Ishikawa (cell line): ENCODE measurements at regions not wholly inside any gene's neighbourhood (a gene's known extent, or its start where the extent isn't known, plus 50 kb on each side); places are given as distances from the start of the nearest gene placed in this dataset.

Experiments used
- EGR1 ChIP-seq: IDR thresholded peaks from 2 replicates; pipeline ENCODE4 v1.6.1; 2012
- TF ChIP-seq, protein P1 (sequence below): IDR thresholded peaks from 2 replicates; pipeline ENCODE4 v1.6.1; 2012
- TF ChIP-seq, protein P2 (sequence below): IDR thresholded peaks from 2 replicates; pipeline ENCODE4 v1.6.1; 2012
- TF ChIP-seq, protein P3 (sequence below): IDR thresholded peaks from 2 replicates; pipeline ENCODE4 v1.6.1; 2012; ENCODE audit warnings: low read depth, mild to moderate bottlenecking

DNA sequence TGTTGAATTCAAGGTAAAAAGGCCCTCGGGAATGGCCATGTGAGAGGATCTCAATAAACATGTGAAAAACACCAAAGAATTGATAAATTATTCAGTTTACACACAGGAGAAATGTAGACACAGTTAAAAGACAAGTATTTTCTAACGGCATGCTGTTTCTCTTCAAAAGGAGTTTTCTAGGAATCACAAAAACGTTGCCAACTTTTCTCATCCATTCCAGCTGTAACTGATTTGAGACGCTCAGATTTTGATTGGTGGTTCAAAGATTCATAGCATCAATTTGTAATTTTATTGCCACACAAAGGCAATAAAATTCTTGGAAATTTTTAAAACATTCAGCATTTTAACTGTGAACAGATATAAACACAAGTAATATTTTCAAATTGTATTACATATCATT, 384.9 kb upstream of the PFKP start:
- TF ChIP-seq EGR1: no peak
- TF ChIP-seq, protein P1, sequence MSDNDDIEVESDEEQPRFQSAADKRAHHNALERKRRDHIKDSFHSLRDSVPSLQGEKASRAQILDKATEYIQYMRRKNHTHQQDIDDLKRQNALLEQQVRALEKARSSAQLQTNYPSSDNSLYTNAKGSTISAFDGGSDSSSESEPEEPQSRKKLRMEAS: no peak
- TF ChIP-seq, protein P2, sequence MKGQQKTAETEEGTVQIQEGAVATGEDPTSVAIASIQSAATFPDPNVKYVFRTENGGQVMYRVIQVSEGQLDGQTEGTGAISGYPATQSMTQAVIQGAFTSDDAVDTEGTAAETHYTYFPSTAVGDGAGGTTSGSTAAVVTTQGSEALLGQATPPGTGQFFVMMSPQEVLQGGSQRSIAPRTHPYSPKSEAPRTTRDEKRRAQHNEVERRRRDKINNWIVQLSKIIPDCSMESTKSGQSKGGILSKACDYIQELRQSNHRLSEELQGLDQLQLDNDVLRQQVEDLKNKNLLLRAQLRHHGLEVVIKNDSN: no peak
- TF ChIP-seq, protein P3, sequence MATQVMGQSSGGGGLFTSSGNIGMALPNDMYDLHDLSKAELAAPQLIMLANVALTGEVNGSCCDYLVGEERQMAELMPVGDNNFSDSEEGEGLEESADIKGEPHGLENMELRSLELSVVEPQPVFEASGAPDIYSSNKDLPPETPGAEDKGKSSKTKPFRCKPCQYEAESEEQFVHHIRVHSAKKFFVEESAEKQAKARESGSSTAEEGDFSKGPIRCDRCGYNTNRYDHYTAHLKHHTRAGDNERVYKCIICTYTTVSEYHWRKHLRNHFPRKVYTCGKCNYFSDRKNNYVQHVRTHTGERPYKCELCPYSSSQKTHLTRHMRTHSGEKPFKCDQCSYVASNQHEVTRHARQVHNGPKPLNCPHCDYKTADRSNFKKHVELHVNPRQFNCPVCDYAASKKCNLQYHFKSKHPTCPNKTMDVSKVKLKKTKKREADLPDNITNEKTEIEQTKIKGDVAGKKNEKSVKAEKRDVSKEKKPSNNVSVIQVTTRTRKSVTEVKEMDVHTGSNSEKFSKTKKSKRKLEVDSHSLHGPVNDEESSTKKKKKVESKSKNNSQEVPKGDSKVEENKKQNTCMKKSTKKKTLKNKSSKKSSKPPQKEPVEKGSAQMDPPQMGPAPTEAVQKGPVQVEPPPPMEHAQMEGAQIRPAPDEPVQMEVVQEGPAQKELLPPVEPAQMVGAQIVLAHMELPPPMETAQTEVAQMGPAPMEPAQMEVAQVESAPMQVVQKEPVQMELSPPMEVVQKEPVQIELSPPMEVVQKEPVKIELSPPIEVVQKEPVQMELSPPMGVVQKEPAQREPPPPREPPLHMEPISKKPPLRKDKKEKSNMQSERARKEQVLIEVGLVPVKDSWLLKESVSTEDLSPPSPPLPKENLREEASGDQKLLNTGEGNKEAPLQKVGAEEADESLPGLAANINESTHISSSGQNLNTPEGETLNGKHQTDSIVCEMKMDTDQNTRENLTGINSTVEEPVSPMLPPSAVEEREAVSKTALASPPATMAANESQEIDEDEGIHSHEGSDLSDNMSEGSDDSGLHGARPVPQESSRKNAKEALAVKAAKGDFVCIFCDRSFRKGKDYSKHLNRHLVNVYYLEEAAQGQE: no peak
